Stimulated activated CD8-positive, alpha-beta memory T cell treated with anti-CD3 and anti-CD28 coated beads, Interleukin-7, amount 100 ng/mL, for 4 hours (primary cell): ENCODE measurements at regions not wholly inside any gene's neighbourhood (a gene's known extent, or its start where the extent isn't known, plus 50 kb on each side); places are given as distances from the start of the nearest gene placed in this dataset.
"Not testable (repeated sequence)": the region's sequence is repeated elsewhere in the genome, so short reads cannot be mapped to it uniquely, and the experiment has no call there.

Experiments used
- DNase-seq, 2 donors: peaks; one replicate each; pipeline ENCODE4 v3.0.0-alpha.2; 2020; ENCODE audit warnings: low read depth in 2 of 2

DNA sequence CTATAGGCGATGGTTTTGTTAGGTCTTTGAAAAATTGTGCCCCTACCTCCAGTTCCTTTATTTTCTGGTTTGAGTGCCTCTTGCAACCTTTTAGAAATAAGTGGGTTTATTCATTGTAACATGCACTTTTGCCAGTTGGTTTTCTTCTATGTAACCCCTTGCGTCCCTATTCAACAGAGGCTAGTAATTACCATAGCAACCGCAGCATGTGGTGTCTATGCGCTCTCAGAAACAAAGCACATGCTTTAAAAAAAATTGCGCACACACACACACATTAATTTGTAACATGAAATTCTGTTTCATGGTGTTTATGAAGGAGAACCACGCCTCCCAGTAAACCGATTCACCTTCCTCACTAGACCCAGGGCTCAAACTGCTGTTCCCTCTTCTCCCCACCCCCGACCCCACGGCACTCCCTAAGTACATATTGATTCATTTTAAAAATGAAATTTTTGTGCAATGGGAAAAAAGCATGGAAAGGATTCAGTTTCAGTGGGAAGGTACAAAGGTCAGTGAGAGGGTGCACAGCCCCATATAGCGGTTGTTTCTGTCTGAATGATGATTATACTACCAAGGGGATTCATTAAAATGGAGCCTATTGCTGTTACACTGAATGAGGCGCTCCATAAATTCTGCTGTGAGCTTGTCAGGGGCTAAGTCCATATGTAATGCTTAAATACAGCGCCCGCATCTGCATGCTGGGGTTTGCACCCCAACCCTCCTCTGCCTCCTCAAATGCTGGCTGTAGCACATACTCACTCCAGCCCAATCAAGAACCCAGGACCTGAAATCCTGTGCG is 206.9 kb downstream of the ICOS start:
- DNase-seq, result no peak

- DNase-seq, result no peak
Measured at GRCh38 chr2:204144492-204144891, 207.9 kb downstream of the ICOS start.

GRCh38 chr2:204145263-204145751 is 208.7 kb downstream of the ICOS start:
- DNase-seq, result peak; percentile 52 to 56

DNA sequence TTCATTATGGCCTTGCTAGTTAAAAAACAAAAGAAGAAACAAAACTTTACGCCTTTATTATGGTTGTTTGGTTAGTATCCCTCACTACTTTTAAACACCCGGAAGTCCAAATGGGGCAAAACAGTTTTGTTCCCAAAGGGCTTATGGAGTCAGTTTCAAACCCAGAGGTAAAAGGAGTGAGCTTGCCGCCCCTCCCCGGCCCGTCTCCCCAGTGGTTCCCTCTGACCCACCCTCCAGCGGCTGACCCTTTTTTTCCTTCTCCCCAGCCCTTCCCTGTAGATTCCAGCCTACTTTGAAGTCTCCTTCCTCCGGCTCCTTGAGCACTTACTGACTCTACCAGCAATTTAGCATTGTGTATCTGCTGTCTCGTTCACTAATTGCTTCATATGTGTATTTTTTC is 209.2 kb downstream of the ICOS start:
- no peak for DNase-seq

- not testable (repeated sequence) for DNase-seq
Measured at GRCh38 chr2:204147040-204147439, 210.5 kb downstream of the ICOS start.

DNA sequence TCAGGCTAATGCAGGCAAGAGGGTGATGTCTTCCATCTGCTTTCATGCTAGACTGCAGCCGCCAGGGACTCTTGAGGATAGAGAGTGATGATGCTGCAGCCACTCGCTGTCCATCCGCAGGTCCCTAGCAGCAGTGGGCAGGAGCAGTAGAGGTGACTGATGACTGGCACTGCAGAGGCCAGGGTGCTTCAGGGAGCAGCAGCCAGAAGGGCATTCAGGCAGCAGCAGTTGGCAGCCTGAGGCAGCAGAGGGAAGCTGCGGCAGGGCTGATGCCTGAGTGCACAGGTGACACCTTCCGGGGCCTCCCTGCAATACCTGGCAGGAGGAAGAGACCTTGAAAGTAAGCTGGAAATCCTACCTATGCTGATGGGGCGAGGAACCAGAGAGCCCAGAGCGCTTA is 214.2 kb downstream of the ICOS start:
- no peak for DNase-seq

GRCh38 chr2:204152616-204153015 is 216.1 kb downstream of the ICOS start:
- no peak for DNase-seq

DNA sequence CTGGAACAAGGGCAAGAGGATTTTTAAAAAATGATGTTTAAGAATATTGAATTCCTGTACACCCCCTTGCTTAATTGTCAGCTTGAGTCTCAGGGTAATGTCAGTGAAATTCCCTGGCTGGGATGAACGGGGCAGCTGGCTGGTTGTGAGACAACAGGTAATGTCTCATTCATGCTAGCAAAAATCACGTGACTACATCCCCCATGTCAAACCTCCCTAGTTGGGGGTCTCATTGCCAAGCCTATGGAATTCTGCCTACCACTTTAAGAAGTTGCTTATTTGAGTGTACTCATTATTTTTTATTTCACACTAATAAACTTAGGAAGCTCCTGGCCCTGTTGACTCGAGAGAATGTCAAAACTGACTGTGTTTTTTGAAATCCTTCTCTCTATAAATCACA is 218.3 kb downstream of the ICOS start:
- DNase-seq, result no peak

DNA sequence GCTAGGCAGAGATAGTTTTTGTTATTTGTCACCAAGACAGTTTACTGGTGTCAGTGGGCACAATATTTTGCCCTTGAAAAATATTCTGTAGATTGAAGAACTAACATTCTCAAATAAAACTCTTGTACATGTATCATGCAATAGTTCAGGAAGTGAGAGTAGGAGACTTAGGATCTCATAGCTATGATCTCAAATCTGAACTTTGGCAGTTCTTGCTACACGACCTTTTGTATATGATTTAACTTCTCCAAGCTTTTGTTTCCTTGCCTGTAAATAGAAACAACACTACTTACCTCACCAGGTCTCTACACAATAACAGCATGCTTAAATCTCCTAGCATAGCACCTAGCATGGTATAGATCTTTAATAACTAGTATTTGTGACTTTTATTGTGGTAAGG is 219.9 kb downstream of the ICOS start:
- DNase-seq, result no peak

- no peak for DNase-seq
Measured at GRCh38 chr2:204157684-204158083, 221.1 kb downstream of the ICOS start.

DNA sequence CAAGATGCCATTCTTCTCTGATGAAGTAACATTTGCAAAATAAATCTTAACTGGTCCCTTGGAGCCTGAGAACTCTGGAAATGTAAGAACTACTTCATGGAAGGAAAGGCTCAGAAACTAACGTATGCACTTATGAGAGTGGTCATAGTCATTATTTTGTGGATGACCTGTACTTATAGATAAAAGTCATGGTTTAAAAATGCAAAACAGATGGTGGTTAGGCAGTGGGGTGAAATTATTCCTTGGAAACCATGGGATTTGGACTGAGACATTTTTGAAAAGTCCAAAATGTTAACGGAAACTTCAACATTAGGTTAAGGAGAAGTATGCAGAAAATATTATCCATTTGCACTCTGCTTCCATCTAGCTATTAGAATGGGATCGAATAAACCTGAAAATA is 223.0 kb downstream of the ICOS start:
- no peak for DNase-seq

DNA sequence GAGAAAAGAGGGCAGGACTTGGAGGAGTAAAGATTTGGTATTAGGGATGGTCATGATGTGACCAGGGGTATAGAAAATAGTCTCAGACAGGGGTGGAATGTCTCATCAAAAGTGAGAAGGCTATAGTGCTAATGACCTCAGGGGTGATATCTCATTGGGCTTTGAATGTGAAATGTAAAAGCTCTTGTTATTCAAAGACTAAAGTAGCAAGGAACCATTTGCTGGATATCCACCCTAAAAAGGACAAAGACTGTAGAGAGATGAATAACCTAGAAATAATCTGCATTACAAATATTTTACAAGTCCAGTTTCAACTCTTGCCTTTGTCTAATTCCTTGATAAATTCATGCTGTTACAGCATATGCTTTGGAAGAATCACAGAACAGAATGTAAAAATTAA is 224.4 kb downstream of the ICOS start:
- no peak for DNase-seq

DNA sequence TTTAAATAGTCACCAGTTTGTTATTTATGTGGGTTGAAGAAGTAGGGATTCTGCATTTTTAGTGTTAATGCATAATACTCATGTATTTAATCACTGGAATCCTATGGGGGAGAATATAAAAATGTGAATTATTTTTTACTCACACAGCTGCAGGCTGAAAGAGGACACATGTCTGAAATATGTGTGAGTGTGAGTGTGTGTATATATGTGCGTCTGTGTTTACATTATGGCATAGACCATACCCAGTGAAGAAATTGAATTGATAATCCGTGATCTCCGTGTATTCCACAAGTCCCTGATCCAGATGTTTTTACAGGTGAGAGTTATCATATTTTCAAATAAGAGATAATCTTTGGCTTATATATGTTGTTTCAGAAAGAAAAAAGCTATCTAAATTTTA is 225.3 kb downstream of the ICOS start:
- DNase-seq, result no peak

DNA sequence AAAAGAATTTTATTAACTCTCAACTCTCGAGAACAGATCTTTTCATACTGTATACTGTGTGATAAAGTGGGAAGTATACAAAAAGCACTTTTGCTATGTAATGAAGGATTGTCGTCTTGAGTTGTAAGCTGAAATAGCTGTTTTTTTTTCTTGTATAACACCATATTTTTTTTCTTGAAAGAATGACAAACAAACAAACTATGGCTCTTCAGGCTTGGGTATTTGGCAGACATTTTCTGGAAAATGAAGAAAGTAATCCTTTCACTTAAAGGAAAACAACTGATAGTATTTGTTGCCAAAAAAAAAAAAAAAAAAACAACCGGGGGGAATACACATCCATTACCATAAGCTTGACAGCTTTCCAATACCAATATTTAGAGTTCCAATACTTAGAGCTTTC is 230.4 kb downstream of the ICOS start:
- DNase-seq, result no peak

- DNase-seq, result not testable (repeated sequence)
Measured at GRCh38 chr2:204167670-204168069, 231.1 kb downstream of the ICOS start.

DNA sequence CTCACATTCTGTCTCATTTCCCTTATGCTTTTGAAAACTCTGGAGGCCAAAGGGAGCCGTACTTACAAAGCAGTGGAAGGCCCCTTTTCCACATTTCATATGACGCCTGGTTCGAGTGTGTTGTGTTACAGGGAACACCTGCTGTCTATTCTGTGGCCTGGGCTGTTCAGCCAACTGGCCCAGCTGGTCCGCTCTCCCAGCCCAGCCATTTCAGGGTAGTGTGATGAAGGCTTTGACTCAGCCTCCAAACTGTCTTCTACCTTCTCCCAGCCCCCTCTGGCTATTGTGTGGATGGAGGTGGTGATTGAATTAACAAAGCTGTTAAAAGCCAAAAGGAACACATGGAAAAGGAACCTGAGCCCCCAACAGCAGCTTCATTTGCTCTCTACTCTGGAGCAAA is 233.8 kb downstream of the ICOS start:
- no peak for DNase-seq

GRCh38 chr2:204171432-204172144 is 235.0 kb downstream of the ICOS start:
- DNase-seq, result no peak

DNA sequence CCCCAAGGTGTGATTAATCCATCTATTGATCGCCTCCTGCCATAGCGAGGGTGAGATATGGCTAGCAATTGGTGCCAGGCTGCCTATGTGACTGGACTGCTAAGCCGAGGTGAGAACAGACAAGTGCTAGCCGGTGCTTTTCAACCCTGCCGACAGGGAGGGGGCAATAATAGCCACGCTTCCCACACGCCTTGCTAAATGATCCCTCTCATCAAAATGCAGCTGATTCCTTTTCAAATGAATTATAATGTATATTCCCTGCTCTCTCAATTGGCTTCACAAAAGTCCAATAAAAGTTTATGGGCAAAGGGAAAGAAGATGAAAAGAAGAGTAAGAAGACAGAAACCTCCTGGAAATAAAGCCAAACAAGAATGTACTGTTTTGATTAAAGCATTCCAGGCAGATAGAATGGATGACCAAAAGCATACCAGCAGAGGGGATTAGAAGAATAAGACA is 235.6 kb downstream of the ICOS start:
- no peak for DNase-seq

- no peak for DNase-seq
Measured at GRCh38 chr2:204174034-204174433, 237.5 kb downstream of the ICOS start.

DNA sequence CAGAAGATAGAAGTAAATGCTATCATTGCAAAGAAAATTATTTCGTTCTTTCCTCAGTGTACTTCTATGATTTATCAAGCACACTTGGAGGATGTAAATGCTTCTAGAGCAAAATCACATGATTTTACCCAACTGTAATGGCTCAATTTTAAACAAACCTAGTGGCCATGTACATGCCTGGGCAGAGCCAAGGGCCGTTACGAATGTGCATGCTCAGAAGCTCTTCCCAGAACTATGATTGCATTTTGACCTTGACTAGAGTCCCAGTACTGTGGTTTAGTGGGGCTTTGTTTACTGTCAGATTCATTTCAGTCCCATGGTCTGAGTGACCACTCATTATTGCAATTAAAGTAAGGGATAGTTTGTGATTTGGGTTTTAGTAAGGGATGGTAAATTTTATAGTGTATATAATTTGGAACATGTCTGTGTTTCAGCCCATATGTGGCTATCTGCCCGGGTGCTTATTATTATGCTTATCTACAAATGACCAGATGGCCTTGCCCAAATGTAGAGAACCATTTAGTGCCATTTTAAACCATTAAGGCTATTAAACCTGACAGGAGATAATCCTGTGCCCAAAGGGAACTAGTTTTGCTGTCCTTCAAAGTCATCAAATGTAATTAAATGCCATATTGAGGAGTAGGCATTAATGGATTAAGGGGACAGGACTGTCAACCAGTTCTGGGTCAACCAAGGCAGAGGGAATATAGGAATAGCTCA is 239.1 kb downstream of the ICOS start:
- DNase-seq, result no peak

- DNase-seq, result no peak
Measured at GRCh38 chr2:204176306-204176705, 239.7 kb downstream of the ICOS start.

DNA sequence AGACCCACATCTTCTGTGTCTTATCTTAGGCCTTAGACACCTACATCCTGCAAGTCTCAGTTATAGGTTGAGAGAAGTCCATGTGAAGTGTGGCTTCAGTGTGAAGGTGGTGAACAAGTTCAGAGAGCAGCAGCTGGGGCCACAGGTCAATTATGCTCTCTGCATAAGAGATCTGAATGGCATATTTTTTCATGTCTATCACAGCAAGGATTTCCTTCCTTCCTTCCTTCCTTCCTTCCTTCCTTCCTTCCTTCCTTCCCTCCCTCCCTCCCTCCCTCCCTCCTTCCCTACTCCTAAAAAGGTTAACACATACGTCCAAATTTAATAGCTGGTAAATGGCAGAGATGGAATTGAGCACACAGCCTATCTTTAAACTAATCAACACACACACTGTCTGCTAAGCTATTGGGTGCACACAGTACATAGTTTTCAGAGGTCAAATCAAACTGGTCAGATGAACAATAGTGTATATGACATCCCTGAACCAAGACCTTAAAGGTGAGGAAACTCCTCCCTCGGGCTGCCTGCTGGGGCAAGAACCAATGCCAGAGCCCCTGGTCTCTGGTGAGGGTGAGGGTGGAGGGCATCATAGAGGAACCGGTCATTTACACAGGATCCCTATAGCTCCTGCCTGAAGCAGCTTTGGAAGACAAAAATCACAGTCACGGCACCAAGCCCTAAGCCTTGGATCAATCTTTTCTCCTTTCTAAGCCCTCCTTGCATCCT is 240.9 kb downstream of the ICOS start:
- DNase-seq, result no peak
